ENCODE measurements at regions not wholly inside any gene's neighbourhood (a gene's known extent, or its start where the extent isn't known, plus 50 kb on each side); places are given as distances from the start of the nearest gene placed in this dataset.

DNA sequence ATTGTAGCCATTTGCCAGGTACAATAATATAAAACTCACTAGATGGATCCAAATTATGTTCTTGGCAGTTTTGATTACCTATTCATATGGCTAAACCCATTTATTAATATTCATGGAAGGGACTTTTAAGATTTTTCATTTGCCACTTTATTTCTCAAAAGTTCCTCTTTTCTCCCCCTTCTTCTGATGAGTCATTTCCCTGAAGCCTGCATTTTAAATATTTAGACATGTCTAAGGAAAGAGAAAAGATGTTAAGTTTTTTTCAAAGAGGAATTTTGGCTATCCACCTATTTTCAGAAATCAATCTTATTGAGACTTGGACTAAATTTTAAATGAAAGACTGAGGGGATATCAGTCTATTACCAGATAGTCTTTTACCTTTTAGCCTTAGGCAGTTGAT is 1189.4 kb downstream of the EFNA5 start:
- TF ChIP-seq POLR2AphosphoS5 (IDR thresholded peaks at IDR 0.05; ENCODE audit: low read depth, low read length) = no peak
- TF ChIP-seq, protein P1, sequence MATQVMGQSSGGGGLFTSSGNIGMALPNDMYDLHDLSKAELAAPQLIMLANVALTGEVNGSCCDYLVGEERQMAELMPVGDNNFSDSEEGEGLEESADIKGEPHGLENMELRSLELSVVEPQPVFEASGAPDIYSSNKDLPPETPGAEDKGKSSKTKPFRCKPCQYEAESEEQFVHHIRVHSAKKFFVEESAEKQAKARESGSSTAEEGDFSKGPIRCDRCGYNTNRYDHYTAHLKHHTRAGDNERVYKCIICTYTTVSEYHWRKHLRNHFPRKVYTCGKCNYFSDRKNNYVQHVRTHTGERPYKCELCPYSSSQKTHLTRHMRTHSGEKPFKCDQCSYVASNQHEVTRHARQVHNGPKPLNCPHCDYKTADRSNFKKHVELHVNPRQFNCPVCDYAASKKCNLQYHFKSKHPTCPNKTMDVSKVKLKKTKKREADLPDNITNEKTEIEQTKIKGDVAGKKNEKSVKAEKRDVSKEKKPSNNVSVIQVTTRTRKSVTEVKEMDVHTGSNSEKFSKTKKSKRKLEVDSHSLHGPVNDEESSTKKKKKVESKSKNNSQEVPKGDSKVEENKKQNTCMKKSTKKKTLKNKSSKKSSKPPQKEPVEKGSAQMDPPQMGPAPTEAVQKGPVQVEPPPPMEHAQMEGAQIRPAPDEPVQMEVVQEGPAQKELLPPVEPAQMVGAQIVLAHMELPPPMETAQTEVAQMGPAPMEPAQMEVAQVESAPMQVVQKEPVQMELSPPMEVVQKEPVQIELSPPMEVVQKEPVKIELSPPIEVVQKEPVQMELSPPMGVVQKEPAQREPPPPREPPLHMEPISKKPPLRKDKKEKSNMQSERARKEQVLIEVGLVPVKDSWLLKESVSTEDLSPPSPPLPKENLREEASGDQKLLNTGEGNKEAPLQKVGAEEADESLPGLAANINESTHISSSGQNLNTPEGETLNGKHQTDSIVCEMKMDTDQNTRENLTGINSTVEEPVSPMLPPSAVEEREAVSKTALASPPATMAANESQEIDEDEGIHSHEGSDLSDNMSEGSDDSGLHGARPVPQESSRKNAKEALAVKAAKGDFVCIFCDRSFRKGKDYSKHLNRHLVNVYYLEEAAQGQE (IDR thresholded peaks at IDR 0.05; ENCODE audit: insufficient read depth in 1 of 2, low read depth in 2 of 2, low read length in 2 of 2) = no peak
- no peak for TF ChIP-seq SIN3A (IDR thresholded peaks at IDR 0.05; ENCODE audit: borderline replicate concordance, insufficient read depth, low read length)
- TF ChIP-seq TAF1 (IDR thresholded peaks at IDR 0.05; ENCODE audit: borderline replicate concordance, insufficient read depth, low read length) = no peak
- no peak for TF ChIP-seq FOXP2 (optimal IDR thresholded peaks at IDR 0.05; ENCODE audit: borderline replicate concordance, extremely low read depth, extremely low read length, insufficient read depth)

Data from PFSK-1 (cell line).